A549 (cell line): ENCODE measurements at regions not wholly inside any gene's neighbourhood (a gene's known extent, or its start where the extent isn't known, plus 50 kb on each side); places are given as distances from the start of the nearest gene placed in this dataset.
A peak's percentile ranks its signal among the peaks of the same experiment; 100 is the strongest.

Experiments used
- ATAC-seq, 2 experiments: fragments of 200-7000 bp in 1 of 2; fragments of >200 bp in 1 of 2; cut with Nextera tagmentation in 1 of 2; cut with Tn5 transposase in 1 of 2; 3 replicates each; pipeline versions ENCODE4 v1.8.0 to v1.9.1; 2018 to 2020; ENCODE audit warnings: mild to moderate bottlenecking in 1 of 2, moderate library complexity in 1 of 2
- CTCF ChIA-PET: fragments of 300-600 bp; sonication (Branson Sonifier 250); formaldehyde crosslinking; extraction: SDS; loops from one replicate; lab custom pipeline; 2021; ENCODE audit warnings: antibody characterized with exemption, inconsistent platforms; lab: Yijun Ruan, JAX
- POLR2A ChIA-PET: fragments of 350-600 bp; formaldehyde crosslinking; extraction: SDS; loops from one replicate; lab custom pipeline; 2021; ENCODE audit warnings: antibody characterized with exemption, inconsistent platforms; lab: Yijun Ruan, JAX
- DNase-seq, 2 experiments: peaks; one replicate each; pipeline versions ENCODE4 v3.0.0 to v3.0.0-alpha.2; 2011 to 2016; ENCODE audit warnings: low read depth in 1 of 2, low spot score in 1 of 2
- FAIRE-seq: peaks from 2 replicates; lab custom pipeline; 2011; peaks lifted over from hg19 to GRCh38; lab: Jason Lieb, UNC
- H3K27ac ChIP-seq, 2 experiments: fragments of >200 bp; sonication (Bioruptor Twin); formaldehyde crosslinking; 3 replicates each; pipeline ENCODE4 v1.5.1; 2016 to 2017
- H3K4me1 ChIP-seq: fragments of >200 bp; sonication (Bioruptor Twin); formaldehyde crosslinking; 3 replicates; pipeline ENCODE4 v1.6.1; 2016
- H3K4me2 ChIP-seq: fragments of >200 bp; sonication (Bioruptor Twin); formaldehyde crosslinking; 3 replicates; pipeline ENCODE4 v1.6.1; 2016
- H3K4me3 ChIP-seq: fragments of >200 bp; sonication (Bioruptor Twin); formaldehyde crosslinking; 3 replicates; pipeline ENCODE4 v1.5.1; 2016
- H3K9me3 ChIP-seq: fragments of >200 bp; sonication (Bioruptor Twin); formaldehyde crosslinking; 3 replicates; pipeline ENCODE4 v1.6.1; 2016
- BHLHE40 ChIP-seq: IDR thresholded peaks from 2 replicates; pipeline ENCODE4 v1.6.1; 2012; ENCODE audit warnings: low read depth, low read length, inconsistent platforms
- CHD2 ChIP-seq: fragments of 150-350 bp; IDR thresholded peaks from 2 replicates; pipeline ENCODE4 v1.6.1; 2014; ENCODE audit warnings: low read length; ENCODE audit not compliant: partially characterized antibody
- ESRRA ChIP-seq: fragments of 150-350 bp; IDR thresholded peaks from 2 replicates; pipeline ENCODE4 v1.6.1; 2014; ENCODE audit warnings: mild to moderate bottlenecking, low read length, borderline replicate concordance
- FOSL2 ChIP-seq, 2 experiments: fragments of 450-650 bp in 1 of 2; fragments of >200 bp in 1 of 2; sonication (Bioruptor Twin) in 1 of 2; formaldehyde crosslinking; IDR thresholded peaks; 2 replicates each; pipeline versions ENCODE4 v1.5.0 to v1.6.1; 2016 to 2020; ENCODE audit warnings: mild to moderate bottlenecking in 1 of 2, moderate library complexity in 1 of 2
- HES2 ChIP-seq: fragments of >200 bp; sonication (Bioruptor Twin); formaldehyde crosslinking; IDR thresholded peaks from 2 replicates; pipeline ENCODE4 v1.6.1; 2016
- HEYL ChIP-seq: fragments of 250-450 bp; sonication (Bioruptor Pico); IDR thresholded peaks from 2 replicates; pipeline ENCODE4 v1.8.0; 2021; ENCODE audit warnings: mild to moderate bottlenecking, moderate library complexity
- HOXA7 ChIP-seq: fragments of 250-450 bp; sonication (Bioruptor Pico); IDR thresholded peaks from 2 replicates; pipeline ENCODE4 v1.5.0; 2020; ENCODE audit warnings: mild to moderate bottlenecking, moderate library complexity
- HOXB13 ChIP-seq: fragments of 250-450 bp; sonication (Bioruptor Pico); IDR thresholded peaks from 2 replicates; pipeline ENCODE4 v1.5.0; 2020; ENCODE audit warnings: low read depth, mild to moderate bottlenecking, moderate library complexity
- KDM1A ChIP-seq: fragments of 200-600 bp; sonication (generic); IDR thresholded peaks from 2 replicates; pipeline ENCODE4 v1.6.1; 2016; ENCODE audit warnings: low read depth, mild to moderate bottlenecking
- MYC ChIP-seq: IDR thresholded peaks from 2 replicates; pipeline ENCODE4 v1.6.1; 2012; ENCODE audit warnings: mild to moderate bottlenecking, inconsistent platforms, low read length, improper control_type of control experiment, borderline replicate concordance
- NPAS2 ChIP-seq: fragments of 250-450 bp; sonication (Bioruptor Pico); IDR thresholded peaks from 2 replicates; pipeline ENCODE4 v1.8.0; 2022; ENCODE audit warnings: mild to moderate bottlenecking, moderate library complexity, borderline replicate concordance
- POLR2AphosphoS2 ChIP-seq: conservative IDR thresholded peaks from 2 replicates; pipeline ENCODE4 v1.6.1; 2012; ENCODE audit warnings: low read length, improper control_type of control experiment, inconsistent platforms
- RAD21 ChIP-seq, 2 experiments: fragments of >200 bp in 1 of 2; sonication (Bioruptor Twin) in 1 of 2; formaldehyde crosslinking in 1 of 2; IDR thresholded peaks in 1 of 2; conservative IDR thresholded peaks in 1 of 2; 2 replicates in 1 of 2; 3 replicates in 1 of 2; pipeline ENCODE4 v1.6.1; 2012 to 2018; ENCODE audit warnings: inconsistent platforms in 1 of 2
- RARB ChIP-seq: fragments of 250-450 bp; sonication (Bioruptor Pico); IDR thresholded peaks from 2 replicates; pipeline ENCODE4 v1.8.0; 2021; ENCODE audit warnings: mild to moderate bottlenecking, moderate library complexity
- RCOR1 ChIP-seq: fragments of 150-350 bp; IDR thresholded peaks from 2 replicates; pipeline ENCODE4 v1.6.1; 2014; ENCODE audit warnings: antibody characterized with exemption, low read length, low read depth
- RNF2 ChIP-seq: fragments of 200-600 bp; sonication (generic); IDR thresholded peaks from 2 replicates; pipeline ENCODE4 v1.6.1; 2016; ENCODE audit warnings: low read depth, mild to moderate bottlenecking, antibody characterized with exemption, moderate library complexity, borderline replicate concordance
- TFCP2L1 ChIP-seq: fragments of 250-450 bp; sonication (Bioruptor Pico); IDR thresholded peaks from 2 replicates; pipeline ENCODE4 v1.5.0; 2021; ENCODE audit warnings: mild to moderate bottlenecking
- ZFP36 ChIP-seq: fragments of 450-650 bp; IDR thresholded peaks from 2 replicates; pipeline ENCODE4 v1.6.1; 2014; ENCODE audit warnings: borderline replicate concordance; ENCODE audit not compliant: partially characterized antibody
- WGBS: methylation state at CpG from one replicate; pipeline ENCODE4 v1.1.6; 2017; ENCODE audit errors: missing lambda C conversion rate; 5-methylcytosine and 5-hydroxymethylcytosine counted together

GRCh38 chr20:53714524-53714923 is 120.9 kb upstream of the ZNF217 start:
- Histone ChIP-seq H3K27ac (no peak overlapping the region), H3K4me2 (no peak overlapping the region), H3K9me3 (no peaks in the 10 kb centered on the region), H3K4me1 (no peaks in the 10 kb centered on the region), H3K4me3 (no peak overlapping the region)
- FAIRE-seq, result no peak
- 95% methylated on average over 4 of the region's 4 CpGs for WGBS
- DNase-seq, result no peak
- POLR2A ChIA-PET, result no interaction called here
- CTCF ChIA-PET, result interaction anchor here (1.5 kb wide), 1 partner anchor 8 kb away, joined by 4 read pairs; no protein-coding TSS in a partner anchor
- TF ChIP-seq HES2 (no peak), TFCP2L1 (no peak), KDM1A (peak; percentile 84), ZFP36 (no peak), NPAS2 (CRISPR knock-in tag) (no peak), RNF2 (no peak), RCOR1 (no peak)
- no peak for ATAC-seq

DNA sequence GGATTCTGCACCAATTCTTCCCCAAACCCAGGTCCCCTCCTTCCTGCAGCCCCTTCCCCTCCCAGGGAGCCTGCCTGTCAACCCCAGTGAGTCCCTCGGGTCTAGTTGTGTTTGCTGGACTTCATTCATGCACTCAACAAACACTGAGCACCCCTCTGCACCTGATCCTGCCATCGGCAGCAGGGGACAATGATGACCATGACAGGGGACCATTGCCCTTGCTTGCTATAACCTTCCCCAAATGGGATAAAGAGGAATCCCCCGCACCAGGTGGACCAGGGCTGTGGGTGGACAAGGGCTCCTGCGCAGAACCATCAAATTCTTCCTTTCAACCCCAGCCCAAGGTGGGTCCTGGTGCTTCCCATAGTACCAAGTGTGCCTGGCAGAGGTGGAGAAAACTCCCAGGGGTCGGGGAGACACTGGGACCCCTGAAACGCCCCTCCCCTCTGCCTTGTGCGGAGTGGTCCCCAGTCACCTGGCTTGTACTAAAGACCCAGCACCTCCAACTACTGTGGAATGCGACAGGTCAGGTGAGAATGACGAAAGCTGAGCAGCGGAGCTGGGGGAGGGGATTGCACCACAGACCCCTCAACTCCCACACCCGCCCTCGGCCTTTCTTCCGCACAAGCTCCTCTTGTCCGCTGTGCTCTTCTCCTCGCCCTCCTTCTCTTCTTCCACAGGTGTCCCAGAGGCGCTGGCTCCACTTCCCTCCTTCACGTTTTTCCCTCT is 119.9 kb upstream of the ZNF217 start:
- no peak for TF ChIP-seq HEYL
- TF ChIP-seq, all 56 proteins: peak for 0
- Histone ChIP-seq H3K4me1 (no peaks in the 10 kb centered on the region), H3K27ac (no peak overlapping the region), H3K4me2 (no peak overlapping the region), H3K4me3 (no peak overlapping the region), H3K9me3 (no peaks in the 10 kb centered on the region)
- 79% methylated on average over 17 of the region's 17 CpGs for WGBS
- ATAC-seq (no peak), FAIRE-seq (no peak), DNase-seq (no peak)
- POLR2A ChIA-PET, result no interaction called here
- CTCF ChIA-PET, result interaction anchor here (0.5 to 1.5 kb wide), 2 partner anchors 9 to 66 kb away, joined by 3 to 4 read pairs; no protein-coding TSS in a partner anchor

DNA sequence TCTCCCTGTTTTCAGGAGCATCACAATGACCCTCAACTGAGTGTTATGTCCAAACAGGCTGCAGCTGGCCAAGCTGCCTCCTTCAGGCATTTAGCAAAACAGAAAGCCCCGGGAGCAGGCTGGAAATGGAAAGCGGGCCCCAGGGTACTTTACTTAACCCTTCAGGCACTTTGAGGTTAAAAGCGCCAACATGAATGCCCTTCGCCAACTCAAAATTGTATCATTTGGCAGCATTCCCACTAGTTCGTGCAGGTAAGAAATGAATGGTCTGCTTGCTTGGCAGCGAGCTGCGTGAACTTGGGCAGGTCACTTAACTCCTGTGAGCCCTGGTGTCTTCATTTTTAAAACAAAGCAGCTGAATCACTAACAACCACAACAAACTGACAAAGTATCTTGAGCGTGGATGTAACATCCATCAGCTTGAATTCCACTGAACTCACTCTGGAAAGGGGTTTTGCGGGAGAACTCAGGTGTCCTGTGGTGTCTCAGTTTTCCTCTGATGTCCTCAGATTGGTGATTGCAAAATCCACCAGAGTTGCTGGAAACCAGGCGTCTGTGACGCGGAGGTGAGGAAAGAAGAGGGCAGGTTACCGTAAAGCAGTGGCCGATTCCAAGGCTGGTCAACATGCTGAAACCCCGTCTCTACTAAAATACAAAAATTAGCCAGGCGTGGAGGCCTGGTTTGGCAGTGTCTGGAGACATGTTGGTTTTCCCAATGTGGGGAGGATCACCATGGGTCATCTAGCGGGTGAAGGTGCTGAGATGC is 118.8 kb upstream of the ZNF217 start:
- no peak for DNase-seq
- POLR2A ChIA-PET, result no interaction called here
- CTCF ChIA-PET, result no interaction called here
- 91% methylated on average over 17 of the region's 17 CpGs for WGBS
- peaks cover 3% of the 10 kb centered on the region; the same call in 2 of the 3 replicates for H3K4me1 ChIP-seq
- H3K9me3 ChIP-seq, result no peaks in the 10 kb centered on the region
- no peak overlapping the region for H3K4me2 ChIP-seq
- ATAC-seq, result no peak
- no peak for FAIRE-seq
- H3K4me3 ChIP-seq, result no peak overlapping the region
- TF ChIP-seq CHD2 (no peak), MYC (no peak), FOSL2 (IDR thresholded peaks at IDR 0.05) (no peak), FOSL2 (CRISPR knock-in tag; IDR thresholded peaks at IDR 0.05) (no peak), ESRRA (no peak), BHLHE40 (no peak), NPAS2 (CRISPR knock-in tag) (no peak), RARB (CRISPR knock-in tag) (no peak)
- H3K27ac ChIP-seq, result peak overlapping the region in 1 of 2 experiments; percentile 49; a peak in 2 of 6 replicates

DNA sequence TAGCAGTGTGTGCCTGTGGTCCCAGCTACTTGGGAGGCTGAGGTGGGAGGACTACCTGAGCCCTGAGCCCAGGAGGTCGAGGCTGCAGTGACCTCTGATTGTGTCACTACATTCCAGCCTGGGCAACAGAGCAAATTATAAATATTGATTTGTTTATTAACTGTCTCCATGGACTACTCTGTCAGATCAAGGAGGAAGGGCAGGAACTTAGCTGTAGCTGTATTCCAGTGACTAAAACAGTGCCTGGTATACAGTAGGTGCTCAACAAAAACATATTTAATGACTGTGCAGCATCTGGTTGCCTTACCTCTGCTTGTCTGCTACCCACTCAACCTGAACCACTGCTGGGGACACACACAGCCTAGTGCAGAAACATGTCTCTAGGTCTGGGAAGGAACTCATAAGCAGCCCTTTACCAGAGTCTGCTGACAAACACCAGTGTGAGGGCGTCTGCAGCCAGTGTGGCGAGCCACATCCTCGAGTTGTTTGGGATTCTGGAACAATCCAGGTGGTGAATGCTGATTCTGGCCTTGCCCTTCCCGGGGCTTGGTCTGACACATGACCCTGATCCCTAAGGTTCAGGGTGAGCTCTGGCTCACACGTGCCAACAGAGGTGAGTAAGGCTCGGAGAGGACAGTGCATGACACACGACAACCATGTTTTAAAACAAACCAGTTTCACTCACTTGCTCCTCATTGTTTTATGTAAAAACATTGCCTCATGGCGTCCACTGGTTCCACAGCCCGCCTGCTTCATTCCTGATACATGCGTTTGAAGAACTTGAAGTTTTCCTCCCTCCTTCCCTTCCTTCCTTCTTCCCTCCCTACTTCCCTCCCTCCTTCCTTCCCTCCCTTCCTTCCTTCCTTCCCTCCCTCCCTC is 117.9 kb upstream of the ZNF217 start:
- Histone ChIP-seq H3K27ac (peak overlapping the region in 1 of 2 experiments; percentile 49; a peak in 3 of 6 replicates), H3K4me2 (no peak overlapping the region), H3K4me1 (peaks cover 11% of the 10 kb centered on the region), H3K4me3 (no peak overlapping the region), H3K9me3 (no peaks in the 10 kb centered on the region)
- no peak for FAIRE-seq
- peak in 1 of 2 experiments; percentile 45; a peak in 3 of 6 replicates for ATAC-seq
- TF ChIP-seq RAD21 (conservative IDR thresholded peaks at IDR 0.05 in 1 of 2, IDR thresholded peaks at IDR 0.05 in 1 of 2), result no peak
- no peak for TF ChIP-seq POLR2AphosphoS2
- TF ChIP-seq HOXA7 (CRISPR knock-in tag), result no peak
- TF ChIP-seq HOXB13 (CRISPR knock-in tag), result no peak
- whole genome bisulfite sequencing, result 75% methylated on average over 11 of the region's 11 CpGs
- ChIA-PET CTCF (interaction anchor here (0.5 kb wide), 1 partner anchor 25 kb away, joined by 3 read pairs; no protein-coding TSS in a partner anchor), POLR2A (no interaction called here)
- DNase-seq, result no peak
